Spleen (tissue), 7 donors: ENCODE measurements at regions not wholly inside any gene's neighbourhood (a gene's known extent, or its start where the extent isn't known, plus 50 kb on each side); places are given as distances from the start of the nearest gene placed in this dataset.

ENCODE experiments used
- CTCF ChIP-seq, 11 experiments: fragments of 200-600 bp in 7 of 11; fragments of 450-650 bp in 4 of 11; sonication (generic) in 4 of 11; IDR thresholded peaks in 8 of 11; conservative IDR thresholded peaks in 3 of 11; 1 replicate in 7 of 11; 2 replicates in 4 of 11; pipeline versions ENCODE4 v1.4.0 to v1.8.0; 2016 to 2021; ENCODE audit warnings: antibody characterized with exemption in 11 of 11, inconsistent platforms in 4 of 11, mild to moderate bottlenecking in 1 of 11
- POLR2A ChIP-seq, 3 donors: fragments of 450-650 bp; IDR thresholded peaks; one replicate each; pipeline ENCODE4 v1.5.1; 2017; ENCODE audit warnings: antibody characterized with exemption in 3 of 3, mild to moderate bottlenecking in 1 of 3
- POLR2AphosphoS5 ChIP-seq, 3 donors: sonication (generic); formaldehyde crosslinking; IDR thresholded peaks; one replicate each; pipeline ENCODE4 v1.5.1; 2017; ENCODE audit warnings: antibody characterized with exemption in 3 of 3
- donor health status: DM: no; HTN: no; CAD: no; lungs with moderate emphysema.
- donor health status: DM: no; HTN: no; CAD: no.
- donor health status: DM: no; HTN: no; CAD: no.

DNA sequence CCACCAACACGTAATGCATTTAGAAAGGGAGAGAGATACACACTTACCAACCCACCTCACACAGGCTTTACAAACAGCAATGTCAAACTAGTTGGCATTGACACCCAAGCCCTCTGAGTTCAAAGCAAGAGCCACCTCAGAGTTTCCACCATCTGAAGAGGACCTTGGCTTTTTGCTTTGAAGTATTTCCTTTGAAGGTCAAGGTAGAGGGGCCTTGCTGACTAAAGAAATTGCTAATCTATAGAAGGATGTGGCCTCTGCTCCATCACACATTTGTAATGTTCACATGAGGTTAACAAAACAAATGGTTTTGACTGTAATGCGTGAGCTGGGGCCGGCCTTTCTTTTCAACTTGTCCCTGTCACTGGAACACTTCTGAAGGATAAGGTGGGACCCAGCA lies 117.7 kb downstream of the POLR2M start:
- TF ChIP-seq CTCF (IDR thresholded peaks at IDR 0.05 in 8 of 11, conservative IDR thresholded peaks at IDR 0.05 in 3 of 11): no peak
- TF ChIP-seq POLR2AphosphoS5 (IDR thresholded peaks at IDR 0.05): peak in 1 of 3 donors; percentile 31
- no peak for TF ChIP-seq POLR2A (IDR thresholded peaks at IDR 0.05)
